DND-41 (cell line): ENCODE measurements at regions not wholly inside any gene's neighbourhood (a gene's known extent, or its start where the extent isn't known, plus 50 kb on each side); places are given as distances from the start of the nearest gene placed in this dataset.

ENCODE experiments used
- EZH2 ChIP-seq: IDR thresholded peaks from 3 replicates; pipeline ENCODE4 v1.6.1; 2012; ENCODE audit warnings: borderline replicate concordance, low read depth, mild to moderate bottlenecking, moderate library complexity, low read length, inconsistent platforms; ENCODE audit not compliant: severe bottlenecking
- TF ChIP-seq, protein P1 (sequence below): IDR thresholded peaks from 2 replicates; pipeline ENCODE4 v1.5.1; 2012; ENCODE audit warnings: borderline replicate concordance, low read length, moderate library complexity, mild to moderate bottlenecking; ENCODE audit not compliant: poor library complexity, severe bottlenecking; ENCODE audit errors: extremely low read depth

DNA sequence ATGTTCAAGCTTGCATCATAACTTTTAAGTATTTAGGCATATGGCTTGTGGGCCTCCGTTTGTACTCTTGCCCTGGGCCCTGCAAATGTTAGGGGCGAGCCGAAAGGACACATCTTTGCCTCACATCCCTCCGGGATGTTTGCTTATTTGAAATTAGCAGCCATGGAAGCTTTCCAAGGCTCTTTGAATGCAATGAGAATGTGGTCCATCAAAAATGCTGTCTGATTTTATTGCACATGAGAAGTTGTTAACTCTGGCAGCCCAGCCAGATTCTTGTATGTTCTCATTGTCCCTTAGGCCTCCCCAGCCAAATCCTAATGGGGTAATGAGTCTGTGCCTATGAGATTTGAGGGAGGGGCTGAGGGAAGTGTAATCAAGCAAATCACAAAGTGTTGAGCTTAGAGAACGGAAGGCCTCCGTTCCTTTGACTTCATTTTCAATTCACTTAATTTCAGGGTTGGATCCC is 261.2 kb upstream of the MARCKS start:
- TF ChIP-seq, protein P1, sequence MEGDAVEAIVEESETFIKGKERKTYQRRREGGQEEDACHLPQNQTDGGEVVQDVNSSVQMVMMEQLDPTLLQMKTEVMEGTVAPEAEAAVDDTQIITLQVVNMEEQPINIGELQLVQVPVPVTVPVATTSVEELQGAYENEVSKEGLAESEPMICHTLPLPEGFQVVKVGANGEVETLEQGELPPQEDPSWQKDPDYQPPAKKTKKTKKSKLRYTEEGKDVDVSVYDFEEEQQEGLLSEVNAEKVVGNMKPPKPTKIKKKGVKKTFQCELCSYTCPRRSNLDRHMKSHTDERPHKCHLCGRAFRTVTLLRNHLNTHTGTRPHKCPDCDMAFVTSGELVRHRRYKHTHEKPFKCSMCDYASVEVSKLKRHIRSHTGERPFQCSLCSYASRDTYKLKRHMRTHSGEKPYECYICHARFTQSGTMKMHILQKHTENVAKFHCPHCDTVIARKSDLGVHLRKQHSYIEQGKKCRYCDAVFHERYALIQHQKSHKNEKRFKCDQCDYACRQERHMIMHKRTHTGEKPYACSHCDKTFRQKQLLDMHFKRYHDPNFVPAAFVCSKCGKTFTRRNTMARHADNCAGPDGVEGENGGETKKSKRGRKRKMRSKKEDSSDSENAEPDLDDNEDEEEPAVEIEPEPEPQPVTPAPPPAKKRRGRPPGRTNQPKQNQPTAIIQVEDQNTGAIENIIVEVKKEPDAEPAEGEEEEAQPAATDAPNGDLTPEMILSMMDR = no peak
- TF ChIP-seq EZH2 = no peak
